Endothelial cell of umbilical vein (primary cell): ENCODE measurements at regions not wholly inside any gene's neighbourhood (a gene's known extent, or its start where the extent isn't known, plus 50 kb on each side); places are given as distances from the start of the nearest gene placed in this dataset.

Source experiments
- BruUV-seq: library from RNA; stranded (reverse); fragments of 400-500 nt; replicated peaks from 2 replicates; lab custom pipeline; 2021; lab: Mats Ljungman, UMichigan
- CTCF ChIA-PET: fragments of 300-600, 350-600 bp; sonication (Branson Sonifier 250); formaldehyde crosslinking; loops from one replicate; lab custom pipeline; 2021; ENCODE audit warnings: antibody characterized with exemption, inconsistent platforms; lab: Charles Lee
- POLR2A ChIA-PET: fragments of 300-600, 350-600 bp; sonication (Branson Sonifier 250); formaldehyde crosslinking; loops from one replicate; lab custom pipeline; 2021; ENCODE audit warnings: antibody characterized with exemption, inconsistent platforms; lab: Charles Lee
- DNase-seq: peaks from one replicate; pipeline ENCODE4 v3.0.0-alpha.2; 2011; ENCODE audit warnings: low read depth, low spot score
- FAIRE-seq: peaks from 2 replicates; lab custom pipeline; 2011; peaks lifted over from hg19 to GRCh38; lab: Jason Lieb, UNC
- H2AFZ ChIP-seq: 2 replicates; pipeline ENCODE4 v1.6.0; 2012; ENCODE audit warnings: low read depth, low read length, control low read depth, inconsistent platforms
- H3K27ac ChIP-seq: 2 replicates; pipeline ENCODE4 v1.5.1; 2011; ENCODE audit warnings: low read depth, mild to moderate bottlenecking, control low read depth, low read length, moderate library complexity; ENCODE audit not compliant: insufficient read depth
- H3K27me3 ChIP-seq, 2 experiments: 2 replicates each; pipeline versions ENCODE4 v1.6.0 to v1.6.1; 2011; ENCODE audit warnings: low read length in 2 of 2, mixed read lengths in 1 of 2; ENCODE audit not compliant: control insufficient read depth in 2 of 2, insufficient read depth in 2 of 2
- H3K36me3 ChIP-seq, 2 experiments: 2 replicates in 1 of 2; 3 replicates in 1 of 2; pipeline ENCODE4 v1.5.1; 2011; ENCODE audit warnings: low read length in 2 of 2, mild to moderate bottlenecking in 1 of 2, moderate library complexity in 1 of 2; ENCODE audit not compliant: control insufficient read depth in 2 of 2, insufficient read depth in 2 of 2; ENCODE audit errors: extremely low read depth in 1 of 2
- H3K4me1 ChIP-seq: 3 replicates; pipeline ENCODE4 v1.5.1; 2011; ENCODE audit warnings: mild to moderate bottlenecking, low read length; ENCODE audit not compliant: control insufficient read depth, insufficient read depth; ENCODE audit errors: extremely low read depth
- H3K4me2 ChIP-seq: 2 replicates; pipeline ENCODE4 v1.6.1; 2011; ENCODE audit warnings: low read length, control low read depth, mixed read lengths; ENCODE audit not compliant: insufficient read depth
- H3K4me3 ChIP-seq, 3 experiments: fragments of 200-600 bp in 1 of 3; sonication (generic), shearing (Covaris generic) in 1 of 3; replicated peaks in 1 of 3; 2 replicates each; pipeline ENCODE4 v1.5.1; 2011 to 2016; ENCODE audit warnings: control low read depth in 3 of 3, low read length in 3 of 3, mild to moderate bottlenecking in 2 of 3, inconsistent platforms in 1 of 3, low read depth in 1 of 3, moderate library complexity in 1 of 3; ENCODE audit not compliant: insufficient read depth in 1 of 3
- H3K79me2 ChIP-seq: 2 replicates; pipeline ENCODE4 v1.6.0; 2012; ENCODE audit warnings: low read length, inconsistent platforms; ENCODE audit not compliant: control insufficient read depth, insufficient read depth
- H3K9ac ChIP-seq: replicated peaks from 2 replicates; pipeline ENCODE3; 2011; ENCODE audit warnings: low read length, control low read depth; ENCODE audit not compliant: insufficient read depth; ENCODE audit errors: extremely low read depth
- H3K9me1 ChIP-seq: replicated peaks from 3 replicates; pipeline ENCODE4 v1.6.0; 2011; ENCODE audit warnings: mild to moderate bottlenecking, low read length; ENCODE audit not compliant: control insufficient read depth, insufficient read depth; ENCODE audit errors: extremely low read depth
- H3K9me3 ChIP-seq: replicated peaks from 2 replicates; pipeline ENCODE4 v1.5.1; 2012; ENCODE audit warnings: low read length, inconsistent platforms; ENCODE audit not compliant: control insufficient read depth, insufficient read depth
- H4K20me1 ChIP-seq: replicated peaks from 2 replicates; pipeline ENCODE3; 2011; ENCODE audit warnings: mild to moderate bottlenecking, low read length; ENCODE audit not compliant: control insufficient read depth, insufficient read depth; ENCODE audit errors: extremely low read depth
- CTCF ChIP-seq, 2 donors: IDR thresholded peaks; 1 replicate in 1 of 2; 2 replicates in 1 of 2; pipeline ENCODE4 v1.5.1; 2011; ENCODE audit warnings: low read length in 2 of 2, mild to moderate bottlenecking in 2 of 2, moderate library complexity in 2 of 2, control low read depth in 1 of 2, inconsistent platforms in 1 of 2, low read depth in 1 of 2; ENCODE audit not compliant: insufficient read depth in 1 of 2; ENCODE audit errors: extremely low read depth in 1 of 2
- EZH2 ChIP-seq: IDR thresholded peaks from 2 replicates; pipeline ENCODE4 v1.6.1; 2012; ENCODE audit warnings: borderline replicate concordance, low read depth, mild to moderate bottlenecking, moderate library complexity, low read length, inconsistent platforms; ENCODE audit not compliant: severe bottlenecking
- FOS ChIP-seq: IDR thresholded peaks from 2 replicates; pipeline ENCODE4 v1.6.1; 2011; ENCODE audit warnings: mild to moderate bottlenecking, low read length, moderate library complexity, borderline replicate concordance; ENCODE audit not compliant: insufficient read depth
- GATA2 ChIP-seq: IDR thresholded peaks from 2 replicates; pipeline ENCODE4 v1.7.0; 2011; ENCODE audit warnings: low read depth, mild to moderate bottlenecking, moderate library complexity, mixed read lengths, low read length; ENCODE audit not compliant: insufficient read length, insufficient read depth
- JUN ChIP-seq: IDR thresholded peaks from 2 replicates; pipeline ENCODE4 v1.6.1; 2011; ENCODE audit warnings: borderline replicate concordance, low read depth; ENCODE audit not compliant: insufficient read length, insufficient read depth
- MYC ChIP-seq: IDR thresholded peaks from one replicate; pipeline ENCODE4 v1.6.1; 2011; ENCODE audit warnings: mild to moderate bottlenecking, low read depth, low read length
- POLR2A ChIP-seq: IDR thresholded peaks from 2 replicates; pipeline ENCODE4 v1.6.1; 2012; ENCODE audit warnings: low read depth, mild to moderate bottlenecking, control low read depth, low read length
- POLR2AphosphoS5 ChIP-seq: IDR thresholded peaks from 2 replicates; pipeline ENCODE4 v1.6.1; 2012; ENCODE audit warnings: low read depth, mild to moderate bottlenecking, control low read depth, low read length, moderate library complexity; ENCODE audit not compliant: insufficient read depth
- dilution Hi-C: fragments of 300-500 bp; cut with MboI; formaldehyde crosslinking; loops from one replicate; pipeline ENCODE4 v1.15.0; 2019; ENCODE audit warnings: low sequenced_read_pairs; ENCODE audit not compliant: extremely low pct_ligation_motif_present
- intact Hi-C: fragments of 100-400 bp; cut with micrococcal nuclease; formaldehyde crosslinking; loops from one replicate; pipeline ENCODE4 v1.10.0; 2022
- TF ChIP-seq, protein P1 (sequence below): IDR thresholded peaks from 2 replicates; pipeline ENCODE4 v1.6.1; 2011; ENCODE audit not compliant: insufficient read depth, insufficient read length

GRCh38 chr13:90287521-90287920, 1060.0 kb upstream of the MIR17HG start:
- dilution Hi-C loops, result no loop called here
- H3K9me3 ChIP-seq, result no peaks in the 10 kb centered on the region
- CTCF ChIA-PET, result no interaction called here

More at GRCh38 chr13:90287521-90287920, 1060.0 kb upstream of the MIR17HG start:
- no peaks in the 10 kb centered on the region for H3K9me1 ChIP-seq
- H3K27ac ChIP-seq, result no peak overlapping the region
- no peak overlapping the region for H2AFZ ChIP-seq
- no peaks in the 10 kb centered on the region for H3K36me3 ChIP-seq
- POLR2A ChIA-PET, result no interaction called here
- H3K4me3 ChIP-seq, result no peak overlapping the region
- H3K27me3 ChIP-seq, result no peaks in the 10 kb centered on the region
- H3K4me1 ChIP-seq, result no peaks in the 10 kb centered on the region
- H4K20me1 ChIP-seq, result no peaks in the 10 kb centered on the region
- DNase-seq, result no peak
- H3K79me2 ChIP-seq, result no peaks in the 10 kb centered on the region
- TF ChIP-seq CTCF (IDR thresholded peaks at IDR 0.05; ENCODE audit: extremely low read depth in 1 of 2, insufficient read depth in 1 of 2, low read depth in 1 of 2, low read length in 2 of 2) (no peak), POLR2AphosphoS5 (no peak), POLR2A (no peak), EZH2 (no peak), JUN (no peak), GATA2 (no peak), MYC (no peak), FOS (no peak)
- TF ChIP-seq, protein P1, sequence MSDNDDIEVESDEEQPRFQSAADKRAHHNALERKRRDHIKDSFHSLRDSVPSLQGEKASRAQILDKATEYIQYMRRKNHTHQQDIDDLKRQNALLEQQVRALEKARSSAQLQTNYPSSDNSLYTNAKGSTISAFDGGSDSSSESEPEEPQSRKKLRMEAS, result no peak
- no peak overlapping the region for H3K4me2 ChIP-seq
- BruUV-seq, result no TSS peak
- no peak overlapping the region for H3K9ac ChIP-seq
- FAIRE-seq, result no peak
- intact Hi-C loops, result no loop called here
